H9 (cell line): ENCODE measurements at regions not wholly inside any gene's neighbourhood (a gene's known extent, or its start where the extent isn't known, plus 50 kb on each side); places are given as distances from the start of the nearest gene placed in this dataset.

Source experiments
- DNase-seq: peaks from one replicate; pipeline ENCODE4 v3.0.0-alpha.2; 2017
- H2AFZ ChIP-seq: one replicate; pipeline ENCODE4 v1.6.1; 2013; ENCODE audit warnings: mild to moderate bottlenecking, low read length, control low read depth, moderate library complexity
- H2AK5ac ChIP-seq: 2 replicates; pipeline ENCODE4 v1.6.1; 2013; ENCODE audit warnings: low read length, control low read depth, mixed read lengths; ENCODE audit not compliant: insufficient read length
- H2BK120ac ChIP-seq: one replicate; pipeline ENCODE4 v1.6.1; 2013; ENCODE audit warnings: low read depth, mild to moderate bottlenecking, low read length, control low read depth, inconsistent platforms; ENCODE audit not compliant: poor library complexity, severe bottlenecking
- H2BK12ac ChIP-seq: 2 replicates; pipeline ENCODE4 v1.6.1; 2013; ENCODE audit warnings: low read length, control low read depth, mixed read lengths, low read depth; ENCODE audit not compliant: insufficient read length
- H2BK15ac ChIP-seq: 2 replicates; pipeline ENCODE4 v1.6.1; 2013; ENCODE audit warnings: low read depth, low read length, control low read depth
- H2BK20ac ChIP-seq: one replicate; pipeline ENCODE4 v1.6.1; 2013; ENCODE audit warnings: low read depth, mild to moderate bottlenecking, low read length, control low read depth, inconsistent platforms; ENCODE audit not compliant: poor library complexity, severe bottlenecking
- H2BK5ac ChIP-seq: 2 replicates; pipeline ENCODE4 v1.6.1; 2013; ENCODE audit warnings: low read length, control low read depth, mixed read lengths; ENCODE audit not compliant: insufficient read length
- H3K14ac ChIP-seq: 2 replicates; pipeline ENCODE4 v1.6.1; 2013; ENCODE audit warnings: low read length, control low read depth; ENCODE audit not compliant: insufficient read depth
- H3K18ac ChIP-seq: 2 replicates; pipeline ENCODE4 v1.6.1; 2013; ENCODE audit warnings: low read depth, mild to moderate bottlenecking, mixed read lengths, low read length, control low read depth; ENCODE audit not compliant: insufficient read length
- H3K23ac ChIP-seq: 2 replicates; pipeline ENCODE4 v1.6.1; 2013; ENCODE audit warnings: low read length, control low read depth, mixed read lengths, low read depth; ENCODE audit not compliant: insufficient read length
- H3K23me2 ChIP-seq: 2 replicates; pipeline ENCODE4 v1.6.1; 2013; ENCODE audit warnings: low read depth, mild to moderate bottlenecking, mixed read lengths, low read length, control low read depth; ENCODE audit not compliant: insufficient read length, poor library complexity, severe bottlenecking
- H3K27ac ChIP-seq: 2 replicates; pipeline ENCODE4 v1.5.1; 2013; ENCODE audit warnings: low read length, control low read depth, mixed read lengths, low read depth; ENCODE audit not compliant: insufficient read length
- H3K27me3 ChIP-seq: 2 replicates; pipeline ENCODE4 v1.6.1; 2013; ENCODE audit warnings: low read length, control low read depth, inconsistent platforms; ENCODE audit not compliant: insufficient read depth
- H3K4ac ChIP-seq: 2 replicates; pipeline ENCODE4 v1.6.1; 2013; ENCODE audit warnings: low read depth, mild to moderate bottlenecking, control low read depth, inconsistent platforms, low read length, moderate library complexity
- H3K4me1 ChIP-seq: 2 replicates; pipeline ENCODE4 v1.6.1; 2013; ENCODE audit warnings: low read length, control low read depth, inconsistent platforms; ENCODE audit not compliant: insufficient read depth
- H3K4me2 ChIP-seq: 2 replicates; pipeline ENCODE4 v1.6.1; 2013; ENCODE audit warnings: low read length, control low read depth, mixed read lengths; ENCODE audit not compliant: insufficient read length, insufficient read depth
- H3K56ac ChIP-seq: 2 replicates; pipeline ENCODE4 v1.6.1; 2013; ENCODE audit warnings: low read depth, mild to moderate bottlenecking, mixed read lengths, low read length, control low read depth; ENCODE audit not compliant: insufficient read length
- H3K79me1 ChIP-seq: 2 replicates; pipeline ENCODE4 v1.6.1; 2013; ENCODE audit warnings: low read depth, mild to moderate bottlenecking, moderate library complexity, low read length, control low read depth, inconsistent platforms; ENCODE audit not compliant: insufficient read depth, poor library complexity, severe bottlenecking
- H3K79me2 ChIP-seq: 2 replicates; pipeline ENCODE4 v1.6.1; 2013; ENCODE audit warnings: low read length, control low read depth, inconsistent platforms; ENCODE audit not compliant: insufficient read depth
- H3K9ac ChIP-seq: 2 replicates; pipeline ENCODE4 v1.6.1; 2013; ENCODE audit warnings: low read length, control low read depth, mixed read lengths; ENCODE audit not compliant: insufficient read length; ENCODE audit errors: extremely low read depth
- H3K9me3 ChIP-seq: one replicate; pipeline ENCODE4 v1.6.1; 2013; ENCODE audit warnings: low read depth, low read length, inconsistent platforms; ENCODE audit not compliant: control insufficient read depth
- H3T11ph ChIP-seq: one replicate; pipeline ENCODE4 v1.6.1; 2013; ENCODE audit warnings: mild to moderate bottlenecking, low read length, control low read depth, inconsistent platforms
- H4K20me1 ChIP-seq: one replicate; pipeline ENCODE4 v1.6.1; 2013; ENCODE audit not compliant: control insufficient read depth, insufficient read length, insufficient read depth
- H4K5ac ChIP-seq: 2 replicates; pipeline ENCODE4 v1.6.1; 2013; ENCODE audit warnings: low read depth, mild to moderate bottlenecking, mixed read lengths, low read length, control low read depth; ENCODE audit not compliant: insufficient read length
- H4K8ac ChIP-seq: replicated peaks from 2 replicates; pipeline ENCODE4 v1.6.1; 2013; ENCODE audit warnings: low read length, control low read depth, mixed read lengths, low read depth; ENCODE audit not compliant: insufficient read length
- H4K91ac ChIP-seq: 2 replicates; pipeline ENCODE4 v1.6.1; 2013; ENCODE audit warnings: low read depth, mild to moderate bottlenecking, moderate library complexity, mixed read lengths, low read length, control low read depth; ENCODE audit not compliant: insufficient read length
- H3K27ac Mint-ChIP-seq, 3 experiments: 2 replicates in 2 of 3; 3 replicates in 1 of 3; pipeline ENCODE4 v1.8.0; 2020 to 2021; ENCODE audit warnings: mixed read lengths in 3 of 3, mild to moderate bottlenecking in 1 of 3, moderate library complexity in 1 of 3
- H3K27me3 Mint-ChIP-seq: 2 replicates; pipeline ENCODE4 v1.8.0; 2021; ENCODE audit warnings: low read depth, mild to moderate bottlenecking, moderate library complexity, mixed read lengths
- H3K36me3 Mint-ChIP-seq, 3 experiments: 2 replicates in 2 of 3; 3 replicates in 1 of 3; pipeline ENCODE4 v1.8.0; 2020 to 2021; ENCODE audit warnings: low read depth in 3 of 3, mixed read lengths in 3 of 3; ENCODE audit not compliant: insufficient read depth in 1 of 3
- H3K4me1 Mint-ChIP-seq, 2 experiments: 2 replicates each; pipeline ENCODE4 v1.8.0; 2020; ENCODE audit warnings: mixed read lengths in 2 of 2
- H3K4me3 Mint-ChIP-seq, 2 experiments: 2 replicates in 1 of 2; 3 replicates in 1 of 2; pipeline ENCODE4 v1.8.0; 2020 to 2021; ENCODE audit warnings: mild to moderate bottlenecking in 2 of 2, mixed read lengths in 2 of 2, moderate library complexity in 1 of 2
- H3K9me3 Mint-ChIP-seq, 2 experiments: 2 replicates in 1 of 2; 3 replicates in 1 of 2; pipeline ENCODE4 v1.8.0; 2020; ENCODE audit warnings: mild to moderate bottlenecking in 2 of 2, mixed read lengths in 2 of 2, moderate library complexity in 1 of 2
- WGBS: extraction: QIAGEN DNeasy Blood & Tissue Kit; methylation state at CpG from one replicate; pipeline ENCODE4 v1.1.7; 2013; ENCODE audit warnings: missing lambda C conversion rate, low lambda C conversion rate, mixed read lengths; ENCODE audit not compliant: insufficient read length; ENCODE audit errors: extremely low coverage; 5-methylcytosine and 5-hydroxymethylcytosine counted together
- TF ChIP-seq, protein P1 (sequence below): fragments of 200-600 bp; sonication (generic); conservative IDR thresholded peaks from 3 replicates; pipeline ENCODE4 v1.8.0; 2021; ENCODE audit warnings: antibody characterized with exemption, mild to moderate bottlenecking

DNA sequence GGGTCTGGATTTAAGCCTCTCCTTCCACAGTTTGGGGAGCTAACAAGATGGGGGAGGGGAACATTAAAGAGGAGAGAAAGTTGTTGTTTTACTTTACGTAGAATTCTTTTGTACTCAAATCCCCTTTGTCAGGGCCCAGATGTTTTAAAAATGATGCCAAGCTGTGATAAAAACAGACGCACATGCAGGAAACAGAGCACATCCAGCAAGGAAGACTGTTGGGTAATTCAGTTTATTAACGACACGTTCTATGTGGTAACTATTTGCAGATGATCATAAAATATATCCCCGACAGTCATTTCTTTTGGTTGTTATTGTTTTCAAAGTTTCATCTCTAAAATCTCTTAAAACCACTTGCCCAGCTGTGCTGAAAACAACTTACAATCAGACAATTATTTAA is 307.0 kb upstream of the PRDM1 start:
- Histone ChIP-seq H3K9ac (no peak overlapping the region), H3K56ac (no peak overlapping the region), H2BK20ac (no peak overlapping the region), H3K18ac (no peak overlapping the region), H3K14ac (no peak overlapping the region), H3K27me3 (no peaks in the 10 kb centered on the region), H3K4ac (no peak overlapping the region), H3K27ac (no peak overlapping the region), H3K79me2 (no peaks in the 10 kb centered on the region), H3K23me2 (no peaks in the 10 kb centered on the region), H2AFZ (no peak overlapping the region), H2BK120ac (no peak overlapping the region), H4K5ac (no peak overlapping the region), H3K79me1 (no peaks in the 10 kb centered on the region), H4K91ac (no peak overlapping the region), H2BK5ac (no peak overlapping the region), H2BK12ac (no peak overlapping the region), H2BK15ac (no peak overlapping the region), H2AK5ac (no peak overlapping the region), H3K4me2 (no peak overlapping the region), H3K23ac (no peak overlapping the region), H3K4me1 (no peaks in the 10 kb centered on the region), H3K9me3 (no peaks in the 10 kb centered on the region), H3T11ph (no peak overlapping the region), H4K20me1 (no peaks in the 10 kb centered on the region), H4K8ac (no peak overlapping the region)
- TF ChIP-seq, protein P1, sequence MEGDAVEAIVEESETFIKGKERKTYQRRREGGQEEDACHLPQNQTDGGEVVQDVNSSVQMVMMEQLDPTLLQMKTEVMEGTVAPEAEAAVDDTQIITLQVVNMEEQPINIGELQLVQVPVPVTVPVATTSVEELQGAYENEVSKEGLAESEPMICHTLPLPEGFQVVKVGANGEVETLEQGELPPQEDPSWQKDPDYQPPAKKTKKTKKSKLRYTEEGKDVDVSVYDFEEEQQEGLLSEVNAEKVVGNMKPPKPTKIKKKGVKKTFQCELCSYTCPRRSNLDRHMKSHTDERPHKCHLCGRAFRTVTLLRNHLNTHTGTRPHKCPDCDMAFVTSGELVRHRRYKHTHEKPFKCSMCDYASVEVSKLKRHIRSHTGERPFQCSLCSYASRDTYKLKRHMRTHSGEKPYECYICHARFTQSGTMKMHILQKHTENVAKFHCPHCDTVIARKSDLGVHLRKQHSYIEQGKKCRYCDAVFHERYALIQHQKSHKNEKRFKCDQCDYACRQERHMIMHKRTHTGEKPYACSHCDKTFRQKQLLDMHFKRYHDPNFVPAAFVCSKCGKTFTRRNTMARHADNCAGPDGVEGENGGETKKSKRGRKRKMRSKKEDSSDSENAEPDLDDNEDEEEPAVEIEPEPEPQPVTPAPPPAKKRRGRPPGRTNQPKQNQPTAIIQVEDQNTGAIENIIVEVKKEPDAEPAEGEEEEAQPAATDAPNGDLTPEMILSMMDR = no peak
- DNase-seq = no peak
- Mint-ChIP-seq H3K27ac (0 out of 7 replicates have a peak overlapping the region, but pooled peaks of 1 of the 3 experiments have one; percentile 7), H3K27me3 (no peaks in the 10 kb centered on the region), H3K9me3 (peaks cover 15 to 21% of the 10 kb centered on the region in 2 experiments), H3K4me3 (no peak overlapping the region), H3K36me3 (peaks cover 0 to 17% (median 10%) of the 10 kb centered on the region in 3 experiments; a peak in 5 of 7 replicates), H3K4me1 (peaks cover 5 to 8% of the 10 kb centered on the region in 2 experiments; a peak in 3 of 4 replicates)
- WGBS = no CpG with 5 or more reads among the region's 5 CpGs
